Mesenchymal stem cell (in vitro differentiated cells and primary cell): ENCODE measurements at regions not wholly inside any gene's neighbourhood (a gene's known extent, or its start where the extent isn't known, plus 50 kb on each side); places are given as distances from the start of the nearest gene placed in this dataset.

Experiments
- DNase-seq: peaks from one replicate; pipeline ENCODE4 v3.0.0-alpha.2; 2013
- H2AFZ ChIP-seq: one replicate; pipeline ENCODE4 v1.6.1; 2013; ENCODE audit warnings: low read depth, mild to moderate bottlenecking, control low read depth, inconsistent platforms, low read length, moderate library complexity
- H2AK5ac ChIP-seq: 2 replicates; pipeline ENCODE4 v1.6.1; 2013; ENCODE audit warnings: low read length, moderate library complexity, mild to moderate bottlenecking, inconsistent platforms; ENCODE audit not compliant: severe bottlenecking
- H2BK120ac ChIP-seq: one replicate; pipeline ENCODE4 v1.6.1; 2013; ENCODE audit warnings: low read depth, mild to moderate bottlenecking, inconsistent platforms, low read length, moderate library complexity
- H2BK12ac ChIP-seq, 2 experiments: one replicate each; pipeline ENCODE4 v1.6.1; 2013; ENCODE audit warnings: inconsistent platforms in 2 of 2, low read length in 2 of 2, mild to moderate bottlenecking in 2 of 2, moderate library complexity in 2 of 2, control low read depth in 1 of 2
- H2BK15ac ChIP-seq: one replicate; pipeline ENCODE4 v1.6.1; 2013; ENCODE audit warnings: mild to moderate bottlenecking, low read depth, inconsistent platforms; ENCODE audit not compliant: poor library complexity, severe bottlenecking
- H2BK5ac ChIP-seq: 2 replicates; pipeline ENCODE4 v1.6.1; 2013; ENCODE audit warnings: low read depth, mild to moderate bottlenecking, low read length, control low read depth, inconsistent platforms; ENCODE audit not compliant: poor library complexity, severe bottlenecking
- H3K14ac ChIP-seq, 2 experiments: one replicate each; pipeline ENCODE4 v1.6.1; 2013; ENCODE audit warnings: inconsistent platforms in 2 of 2, low read length in 2 of 2, control low read depth in 1 of 2, mild to moderate bottlenecking in 1 of 2, moderate library complexity in 1 of 2
- H3K18ac ChIP-seq, 2 experiments: one replicate each; pipeline ENCODE4 v1.6.1; 2013; ENCODE audit warnings: inconsistent platforms in 2 of 2, low read length in 2 of 2, control low read depth in 1 of 2, low read depth in 1 of 2, mild to moderate bottlenecking in 1 of 2
- H3K23ac ChIP-seq, 2 experiments: one replicate each; pipeline ENCODE4 v1.6.1; 2013; ENCODE audit warnings: inconsistent platforms in 2 of 2, low read length in 2 of 2, mild to moderate bottlenecking in 2 of 2, moderate library complexity in 2 of 2, control low read depth in 1 of 2
- H3K27ac ChIP-seq: 2 replicates; pipeline ENCODE4 v1.5.1; 2013; ENCODE audit warnings: mild to moderate bottlenecking, moderate library complexity, low read length, control low read depth, inconsistent platforms; ENCODE audit not compliant: poor library complexity, severe bottlenecking
- H3K27me3 ChIP-seq, 2 experiments: 2 replicates each; pipeline versions ENCODE4 v1.6.1 to v1.7.0; 2013; ENCODE audit warnings: low read length in 2 of 2, mild to moderate bottlenecking in 2 of 2, moderate library complexity in 2 of 2, control low read depth in 1 of 2, inconsistent platforms in 1 of 2; ENCODE audit not compliant: control insufficient read depth in 1 of 2, insufficient read depth in 1 of 2
- H3K36me3 ChIP-seq, 2 experiments: 2 replicates each; pipeline versions ENCODE4 v1.6.1 to v1.7.0; 2013; ENCODE audit warnings: low read length in 2 of 2, control low read depth in 1 of 2, inconsistent platforms in 1 of 2, low read depth in 1 of 2, mild to moderate bottlenecking in 1 of 2; ENCODE audit not compliant: insufficient read depth in 2 of 2, control insufficient read depth in 1 of 2
- H3K4ac ChIP-seq, 2 experiments: one replicate each; pipeline ENCODE4 v1.6.1; 2013; ENCODE audit warnings: inconsistent platforms in 2 of 2, low read length in 2 of 2, mild to moderate bottlenecking in 2 of 2, moderate library complexity in 2 of 2, control low read depth in 1 of 2, low read depth in 1 of 2
- H3K4me1 ChIP-seq: 2 replicates; pipeline ENCODE4 v1.6.1; 2013; ENCODE audit warnings: low read depth, low read length, control low read depth; ENCODE audit not compliant: control insufficient read depth, insufficient read depth
- H3K4me2 ChIP-seq: 2 replicates; pipeline ENCODE4 v1.6.1; 2013; ENCODE audit warnings: low read length, mild to moderate bottlenecking, inconsistent platforms; ENCODE audit not compliant: poor library complexity, severe bottlenecking
- H3K4me3 ChIP-seq, 2 experiments: 2 replicates each; pipeline versions ENCODE4 v1.5.1 to v1.7.0; 2013; ENCODE audit warnings: low read length in 2 of 2, mild to moderate bottlenecking in 2 of 2, control low read depth in 1 of 2, low read depth in 1 of 2; ENCODE audit not compliant: insufficient read depth in 1 of 2
- H3K79me1 ChIP-seq: replicated peaks from 2 replicates; pipeline ENCODE4 v1.6.1; 2013; ENCODE audit warnings: mild to moderate bottlenecking, control low read depth, low read length, inconsistent platforms; ENCODE audit not compliant: poor library complexity, severe bottlenecking
- H3K9ac ChIP-seq: 2 replicates; pipeline ENCODE4 v1.7.0; 2013; ENCODE audit warnings: mild to moderate bottlenecking, low read length, moderate library complexity
- H3K9me3 ChIP-seq: 2 replicates; pipeline ENCODE4 v1.7.0; 2013; ENCODE audit warnings: mild to moderate bottlenecking, low read length; ENCODE audit not compliant: control insufficient read depth
- H4K8ac ChIP-seq: one replicate; pipeline ENCODE4 v1.6.1; 2013; ENCODE audit warnings: inconsistent platforms, mild to moderate bottlenecking, low read length, moderate library complexity
- H4K91ac ChIP-seq: one replicate; pipeline ENCODE4 v1.6.1; 2013; ENCODE audit warnings: mild to moderate bottlenecking, low read length, inconsistent platforms
- WGBS: methylation state at CpG from one replicate; pipeline ENCODE4 v1.1.7; 2013; ENCODE audit warnings: mixed read lengths; 5-methylcytosine and 5-hydroxymethylcytosine counted together

GRCh38 chr1:193451001-193451400 lies 264.6 kb upstream of the B3GALT2 start:
- H2BK5ac ChIP-seq, result no peak overlapping the region
- no peak overlapping the region for H3K27ac ChIP-seq
- H3K4me1 ChIP-seq, result no peaks in the 10 kb centered on the region
- no peak overlapping the region for H3K18ac ChIP-seq
- no peaks in the 10 kb centered on the region for H3K36me3 ChIP-seq
- H3K79me1 ChIP-seq, result no peaks in the 10 kb centered on the region
- H3K4ac ChIP-seq, result no peak overlapping the region
- H2BK12ac ChIP-seq, result no peak overlapping the region
- no peak overlapping the region for H2AK5ac ChIP-seq
- no peaks in the 10 kb centered on the region for H3K9me3 ChIP-seq
- H4K8ac ChIP-seq, result no peak overlapping the region
- no peak overlapping the region for H3K23ac ChIP-seq
- H3K4me2 ChIP-seq, result no peak overlapping the region
- WGBS, result no CpG with 5 or more reads among the region's 1 CpG
- H2AFZ ChIP-seq, result no peak overlapping the region
- H3K9ac ChIP-seq, result no peak overlapping the region
- H3K14ac ChIP-seq, result no peak overlapping the region
- no peak overlapping the region for H3K4me3 ChIP-seq
- H2BK15ac ChIP-seq, result no peak overlapping the region
- H2BK120ac ChIP-seq, result no peak overlapping the region
- no peak overlapping the region for H4K91ac ChIP-seq
- no peaks in the 10 kb centered on the region for H3K27me3 ChIP-seq
- no peak for DNase-seq

GRCh38 chr1:193448682-193449461 lies 262.5 kb upstream of the B3GALT2 start:
- no peak overlapping the region for H2BK15ac ChIP-seq
- no peaks in the 10 kb centered on the region for H3K27me3 ChIP-seq
- no peak overlapping the region for H4K91ac ChIP-seq
- no peaks in the 10 kb centered on the region for H3K79me1 ChIP-seq
- H3K9ac ChIP-seq, result no peak overlapping the region
- no peak overlapping the region for H3K4ac ChIP-seq
- 63% methylated on average over 5 of the region's 5 CpGs for WGBS
- peak; percentile 24 for DNase-seq
- no peak overlapping the region for H3K4me3 ChIP-seq
- H2BK5ac ChIP-seq, result no peak overlapping the region
- no peak overlapping the region for H2AK5ac ChIP-seq
- no peak overlapping the region for H3K4me2 ChIP-seq
- H2BK120ac ChIP-seq, result no peak overlapping the region
- no peaks in the 10 kb centered on the region for H3K36me3 ChIP-seq
- no peaks in the 10 kb centered on the region for H3K9me3 ChIP-seq
- no peak overlapping the region for H3K27ac ChIP-seq
- no peak overlapping the region for H3K14ac ChIP-seq
- no peak overlapping the region for H2AFZ ChIP-seq
- H2BK12ac ChIP-seq, result no peak overlapping the region
- no peak overlapping the region for H3K18ac ChIP-seq
- no peaks in the 10 kb centered on the region for H3K4me1 ChIP-seq
- H3K23ac ChIP-seq, result no peak overlapping the region
- H4K8ac ChIP-seq, result no peak overlapping the region

GRCh38 chr1:193443886-193444285 lies 257.5 kb upstream of the B3GALT2 start:
- Histone ChIP-seq H3K9ac (no peak overlapping the region), H2BK15ac (no peak overlapping the region), H2BK120ac (no peak overlapping the region), H3K27ac (no peak overlapping the region), H3K36me3 (no peaks in the 10 kb centered on the region), H4K91ac (no peak overlapping the region), H2BK12ac (no peak overlapping the region), H3K23ac (no peak overlapping the region), H3K4me1 (no peaks in the 10 kb centered on the region), H4K8ac (no peak overlapping the region), H2BK5ac (no peak overlapping the region), H2AK5ac (no peak overlapping the region), H2AFZ (no peak overlapping the region), H3K79me1 (no peaks in the 10 kb centered on the region), H3K4ac (no peak overlapping the region), H3K9me3 (no peaks in the 10 kb centered on the region), H3K4me2 (no peak overlapping the region), H3K14ac (no peak overlapping the region), H3K4me3 (no peak overlapping the region), H3K27me3 (no peaks in the 10 kb centered on the region), H3K18ac (no peak overlapping the region)
- DNase-seq, result no peak
- no CpG with 5 or more reads among the region's 2 CpGs for whole genome bisulfite sequencing

GRCh38 chr1:193438771-193439170 lies 252.4 kb upstream of the B3GALT2 start:
- Histone ChIP-seq H3K4me2 (no peak overlapping the region), H3K36me3 (no peaks in the 10 kb centered on the region), H3K4me1 (no peaks in the 10 kb centered on the region), H3K27ac (no peak overlapping the region), H4K91ac (no peak overlapping the region), H3K27me3 (no peaks in the 10 kb centered on the region), H3K9ac (no peak overlapping the region), H3K79me1 (no peaks in the 10 kb centered on the region), H3K4ac (no peak overlapping the region), H2BK120ac (no peak overlapping the region), H2AFZ (no peak overlapping the region), H3K18ac (no peak overlapping the region), H2BK15ac (no peak overlapping the region), H4K8ac (no peak overlapping the region), H3K4me3 (no peak overlapping the region), H3K14ac (no peak overlapping the region), H3K9me3 (peaks cover 7% of the 10 kb centered on the region), H2BK12ac (no peak overlapping the region), H2AK5ac (no peak overlapping the region), H2BK5ac (no peak overlapping the region), H3K23ac (no peak overlapping the region)
- no peak for DNase-seq
- WGBS, result 89% methylated on average over 1 of the region's 1 CpG
